SH-SY5Y (cell line): ENCODE measurements at regions not wholly inside any gene's neighbourhood (a gene's known extent, or its start where the extent isn't known, plus 50 kb on each side); places are given as distances from the start of the nearest gene placed in this dataset.

Source experiments
- GATA2 ChIP-seq: IDR thresholded peaks from 2 replicates; pipeline ENCODE4 v1.6.1; 2011; ENCODE audit warnings: mild to moderate bottlenecking, low read depth, low read length
- GATA3 ChIP-seq: IDR thresholded peaks from 2 replicates; pipeline ENCODE4 v1.6.1; 2011; ENCODE audit warnings: low read depth, mild to moderate bottlenecking, low read length, moderate library complexity

DNA sequence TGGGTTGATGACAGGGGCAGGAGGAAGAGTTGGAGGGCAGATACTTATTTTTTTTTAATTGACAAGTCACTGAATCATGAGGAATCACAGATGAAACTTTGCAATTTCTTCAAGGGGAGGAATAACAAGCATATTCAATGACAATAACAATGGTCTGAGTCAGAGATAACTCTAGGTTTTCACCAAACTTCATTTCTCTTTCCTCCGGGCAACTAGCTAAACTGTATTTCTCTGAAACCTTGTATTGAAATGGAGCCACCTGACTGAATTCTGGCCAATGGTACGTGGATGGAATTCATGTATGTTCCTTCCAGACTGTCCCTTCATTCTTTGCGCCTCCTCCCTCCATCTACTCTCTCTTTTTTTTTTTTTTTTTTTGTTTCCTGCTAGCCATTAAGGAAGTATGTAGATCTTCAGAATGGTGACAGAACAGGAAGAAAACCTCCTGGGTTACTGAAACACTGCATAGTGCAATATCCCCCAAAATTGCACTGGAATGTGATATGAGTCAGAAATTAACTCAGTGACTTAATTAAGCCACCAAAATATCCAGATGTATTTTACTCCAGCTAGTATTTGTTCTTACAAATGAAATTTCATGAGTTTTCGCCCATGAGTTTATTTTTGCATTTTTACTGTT lies 495.4 kb downstream of the OTOL1 start:
- no peak for TF ChIP-seq GATA2
- TF ChIP-seq GATA3: no peak
